Mesendoderm (in vitro differentiated cells): ENCODE measurements at regions not wholly inside any gene's neighbourhood (a gene's known extent, or its start where the extent isn't known, plus 50 kb on each side); places are given as distances from the start of the nearest gene placed in this dataset.
"Not testable (repeated sequence)": the region's sequence is repeated elsewhere in the genome, so short reads cannot be mapped to it uniquely, and the experiment has no call there.

Experiments used
- DNase-seq: peaks from one replicate; pipeline ENCODE4 v3.0.0; 2013
- H2AK5ac ChIP-seq: 2 replicates; pipeline ENCODE4 v1.6.1; 2013; ENCODE audit warnings: low read length, inconsistent platforms
- H2BK120ac ChIP-seq: 2 replicates; pipeline ENCODE4 v1.6.1; 2013; ENCODE audit warnings: low read depth, mild to moderate bottlenecking, low read length, moderate library complexity, mixed read lengths
- H2BK15ac ChIP-seq: replicated peaks from 2 replicates; pipeline ENCODE4 v1.6.1; 2013; ENCODE audit warnings: low read depth, mild to moderate bottlenecking, moderate library complexity
- H2BK5ac ChIP-seq: 2 replicates; pipeline ENCODE4 v1.6.1; 2013; ENCODE audit warnings: low read length, inconsistent platforms
- H3K18ac ChIP-seq: 2 replicates; pipeline ENCODE4 v1.6.1; 2013; ENCODE audit warnings: mild to moderate bottlenecking, low read length, mixed read lengths
- H3K23ac ChIP-seq: one replicate; pipeline ENCODE4 v1.6.1; 2013; ENCODE audit warnings: low read length
- H3K27ac ChIP-seq: 2 replicates; pipeline ENCODE4 v1.5.1; 2013; ENCODE audit warnings: low read depth, mild to moderate bottlenecking, inconsistent platforms, low read length, moderate library complexity
- H3K27me3 ChIP-seq: 2 replicates; pipeline ENCODE4 v1.6.1; 2013; ENCODE audit warnings: low read length, control low read depth, mild to moderate bottlenecking, inconsistent platforms; ENCODE audit not compliant: insufficient read depth, poor library complexity
- H3K36me3 ChIP-seq: 2 replicates; pipeline ENCODE4 v1.6.1; 2013; ENCODE audit warnings: low read length, inconsistent platforms; ENCODE audit not compliant: control insufficient read depth, insufficient read depth
- H3K4ac ChIP-seq: one replicate; pipeline ENCODE4 v1.6.1; 2013; ENCODE audit warnings: low read depth, mild to moderate bottlenecking, low read length, moderate library complexity
- H3K4me1 ChIP-seq: 2 replicates; pipeline ENCODE4 v1.6.1; 2013; ENCODE audit warnings: low read depth, low read length, inconsistent platforms; ENCODE audit not compliant: control insufficient read depth
- H3K4me2 ChIP-seq: 2 replicates; pipeline ENCODE4 v1.6.1; 2013; ENCODE audit warnings: low read length
- H3K4me3 ChIP-seq: 2 replicates; pipeline ENCODE4 v1.5.1; 2013; ENCODE audit warnings: mild to moderate bottlenecking, low read length
- H3K56ac ChIP-seq: one replicate; pipeline ENCODE4 v1.6.1; 2013; ENCODE audit warnings: low read length
- H3K79me1 ChIP-seq: 2 replicates; pipeline ENCODE4 v1.6.1; 2013; ENCODE audit warnings: low read length, inconsistent platforms
- H3K79me2 ChIP-seq: 2 replicates; pipeline ENCODE4 v1.6.1; 2013; ENCODE audit warnings: mild to moderate bottlenecking, low read length; ENCODE audit not compliant: control insufficient read depth, insufficient read depth
- H3K9ac ChIP-seq: 2 replicates; pipeline ENCODE4 v1.6.1; 2013; ENCODE audit warnings: low read length, inconsistent platforms
- H4K5ac ChIP-seq: one replicate; pipeline ENCODE4 v1.6.1; 2013; ENCODE audit warnings: low read length
- H4K8ac ChIP-seq: one replicate; pipeline ENCODE4 v1.6.1; 2013; ENCODE audit warnings: low read depth, mild to moderate bottlenecking, control low read depth, low read length, moderate library complexity
- WGBS: extraction: QIAGEN DNeasy Blood & Tissue Kit; methylation state at CpG from one replicate; pipeline ENCODE4 v1.1.7; 2013; ENCODE audit warnings: low lambda C conversion rate, missing lambda C conversion rate; ENCODE audit not compliant: insufficient coverage; ENCODE audit errors: extremely low coverage; 5-methylcytosine and 5-hydroxymethylcytosine counted together

DNA sequence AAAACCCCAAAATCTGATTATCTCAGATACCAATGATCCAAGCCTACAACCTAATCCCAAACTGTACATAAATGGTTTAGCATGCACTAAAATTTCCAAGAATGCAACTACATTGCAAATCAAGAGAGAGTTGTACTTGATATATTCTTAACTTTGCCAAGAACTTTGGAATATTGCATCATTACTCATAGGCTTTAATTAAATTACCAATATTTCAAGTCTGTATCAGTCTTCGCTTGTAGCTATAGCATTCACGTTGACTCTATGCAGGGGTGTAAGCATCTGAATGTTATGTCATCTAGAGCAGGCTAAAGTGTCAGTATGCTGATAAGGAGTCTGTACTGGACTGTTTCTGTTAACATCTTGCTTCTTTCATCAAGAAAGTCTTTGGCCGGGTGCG is 56.3 kb downstream of the FOXI3 start:
- Histone ChIP-seq H3K79me1 (no peaks in the 10 kb centered on the region), H3K36me3 (no peaks in the 10 kb centered on the region), H3K4ac (no peak overlapping the region), H3K27me3 (no peaks in the 10 kb centered on the region), H2AK5ac (no peak overlapping the region), H2BK15ac (no peak overlapping the region), H2BK120ac (no peak overlapping the region), H3K4me3 (no peak overlapping the region), H3K56ac (no peak overlapping the region), H3K23ac (no peak overlapping the region), H4K8ac (no peak overlapping the region), H3K27ac (no peak overlapping the region), H2BK5ac (no peak overlapping the region), H3K79me2 (no peaks in the 10 kb centered on the region), H3K9ac (no peak overlapping the region), H3K18ac (no peak overlapping the region), H3K4me1 (no peaks in the 10 kb centered on the region), H4K5ac (no peak overlapping the region), H3K4me2 (no peak overlapping the region)
- no CpG with 5 or more reads among the region's 4 CpGs for WGBS
- no peak for DNase-seq

DNA sequence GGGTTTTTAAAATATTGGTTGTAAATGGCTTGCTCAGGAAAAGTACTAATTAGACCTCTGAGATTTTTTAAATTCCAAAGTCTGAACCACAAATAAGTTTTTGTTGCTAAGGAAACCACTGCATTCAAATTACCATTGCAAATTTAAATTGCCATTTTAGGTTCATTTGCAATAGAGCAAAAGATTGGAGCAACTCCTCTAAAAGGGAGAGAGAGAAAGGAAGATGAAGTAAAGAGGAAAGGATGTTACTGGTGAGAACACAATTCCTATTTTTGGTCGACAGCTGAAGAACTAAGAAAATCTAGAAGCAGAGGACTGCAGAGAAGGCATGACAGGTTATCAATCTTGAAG is 74.9 kb downstream of the FOXI3 start:
- Histone ChIP-seq H3K27ac (no peak overlapping the region), H4K8ac (no peak overlapping the region), H3K4ac (no peak overlapping the region), H4K5ac (no peak overlapping the region), H3K27me3 (no peaks in the 10 kb centered on the region), H3K4me3 (no peak overlapping the region), H2BK5ac (no peak overlapping the region), H3K79me2 (no peaks in the 10 kb centered on the region), H3K79me1 (no peaks in the 10 kb centered on the region), H2AK5ac (no peak overlapping the region), H3K4me1 (no peaks in the 10 kb centered on the region), H3K23ac (no peak overlapping the region), H3K18ac (no peak overlapping the region), H3K36me3 (no peaks in the 10 kb centered on the region), H3K4me2 (no peak overlapping the region), H3K9ac (no peak overlapping the region), H3K56ac (no peak overlapping the region), H2BK15ac (no peak overlapping the region), H2BK120ac (no peak overlapping the region)
- DNase-seq: no peak
- WGBS: no CpG with 5 or more reads among the region's 1 CpG

DNA sequence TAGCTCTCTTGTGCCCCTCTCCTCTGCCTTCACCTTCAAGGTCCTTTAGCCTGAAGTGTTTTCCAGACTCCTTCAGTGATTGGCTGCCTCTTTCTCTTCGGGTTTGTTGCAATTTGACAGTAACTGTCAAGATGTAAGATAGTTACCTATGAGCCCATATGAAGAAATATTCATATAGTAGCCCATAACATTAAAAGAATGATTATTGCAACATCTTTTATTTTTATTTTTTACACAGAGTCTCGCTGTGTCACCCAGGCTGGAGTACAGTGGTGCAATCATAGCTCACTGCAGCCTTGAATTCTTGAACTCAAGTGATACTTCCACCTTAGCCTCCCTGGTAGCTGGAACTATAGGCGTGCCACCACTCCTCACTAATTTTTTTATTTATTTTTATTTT is 80.5 kb downstream of the FOXI3 start:
- Histone ChIP-seq H3K27me3 (no peaks in the 10 kb centered on the region), H4K5ac (no peak overlapping the region), H3K79me1 (no peaks in the 10 kb centered on the region), H3K4ac (no peak overlapping the region), H3K56ac (no peak overlapping the region), H3K9ac (no peak overlapping the region), H3K27ac (no peak overlapping the region), H2BK5ac (no peak overlapping the region), H3K4me3 (no peak overlapping the region), H2AK5ac (no peak overlapping the region), H3K23ac (no peak overlapping the region), H4K8ac (no peak overlapping the region), H2BK15ac (no peak overlapping the region), H3K36me3 (no peaks in the 10 kb centered on the region), H3K18ac (no peak overlapping the region), H3K79me2 (no peaks in the 10 kb centered on the region), H3K4me2 (no peak overlapping the region), H3K4me1 (no peaks in the 10 kb centered on the region), H2BK120ac (no peak overlapping the region)
- no peak for DNase-seq
- WGBS: no CpG with 5 or more reads among the region's 3 CpGs

DNA sequence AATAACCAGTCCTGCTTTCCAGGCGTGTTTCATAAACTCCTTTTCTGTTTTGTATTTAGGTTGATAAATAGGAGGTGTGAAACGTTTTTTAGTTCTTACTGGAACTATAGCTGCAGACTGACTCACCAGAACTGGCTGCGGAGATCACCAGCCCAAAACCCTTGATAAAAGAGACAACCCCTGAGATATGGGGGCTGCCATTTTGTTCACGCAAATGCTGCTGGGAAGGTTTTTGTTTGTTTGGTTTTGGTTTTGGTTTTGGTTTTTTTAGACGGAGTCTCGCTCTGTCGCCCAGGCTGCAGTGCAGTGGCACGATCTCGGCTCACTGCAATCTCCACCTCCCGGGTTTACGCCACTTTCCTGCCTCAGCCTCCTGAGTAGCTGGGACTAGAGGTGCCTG is 87.1 kb downstream of the FOXI3 start:
- not testable (repeated sequence) for H2BK15ac ChIP-seq, H3K4ac ChIP-seq, H3K27ac ChIP-seq, H3K56ac ChIP-seq, H3K27me3 ChIP-seq, H3K4me1 ChIP-seq, H2AK5ac ChIP-seq, H3K79me1 ChIP-seq, H3K18ac ChIP-seq, H3K23ac ChIP-seq, H4K8ac ChIP-seq, H2BK120ac ChIP-seq, H3K36me3 ChIP-seq, H3K9ac ChIP-seq, DNase-seq, H3K4me3 ChIP-seq, H2BK5ac ChIP-seq, H4K5ac ChIP-seq, H3K79me2 ChIP-seq, H3K4me2 ChIP-seq
- WGBS: no CpG with 5 or more reads among the region's 11 CpGs

DNA sequence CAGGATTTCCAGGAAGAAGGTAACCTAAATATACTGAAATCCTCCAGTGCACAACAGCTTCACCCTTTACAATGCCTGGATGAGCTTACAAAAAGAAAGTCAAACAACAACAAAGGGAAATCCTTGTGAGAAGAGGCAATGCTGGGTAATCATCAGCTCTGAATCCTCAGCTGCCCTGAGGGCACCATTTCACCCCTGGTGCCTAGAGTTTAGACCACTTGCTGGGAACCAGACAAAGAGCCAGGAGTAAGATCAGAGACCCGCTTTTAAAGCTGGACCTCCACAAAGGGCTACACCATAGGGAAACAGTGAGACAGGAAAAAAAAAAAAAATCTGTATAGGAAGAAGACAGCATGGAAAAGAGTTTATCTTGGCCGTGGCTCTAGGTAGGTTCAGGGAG is 97.0 kb downstream of the FOXI3 start:
- H3K4me3 ChIP-seq: no peak overlapping the region

DNA sequence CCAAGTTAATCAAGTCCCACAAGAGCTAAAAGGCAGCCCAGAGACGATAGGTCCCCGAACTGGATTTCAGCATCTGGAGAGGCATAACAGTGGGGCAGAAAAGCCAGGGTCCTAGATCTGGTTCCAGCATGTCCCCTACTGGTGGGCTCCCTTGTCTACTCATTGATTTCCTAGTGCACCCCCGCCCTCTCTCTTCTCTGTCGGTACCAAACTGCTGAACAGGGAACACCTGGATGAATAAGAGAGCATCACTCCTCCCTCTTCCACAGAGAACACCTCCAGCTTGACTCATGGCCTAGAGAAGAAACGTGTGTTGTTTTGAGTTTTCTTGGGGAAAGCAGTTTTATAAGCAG is 101.3 kb downstream of the FOXI3 start:
- Histone ChIP-seq H3K56ac (peak overlapping the region; percentile 62), H2AK5ac (no peak overlapping the region), H3K79me2 (no peaks in the 10 kb centered on the region), H3K4me2 (no peak overlapping the region), H2BK15ac (no peak overlapping the region), H4K8ac (no peak overlapping the region), H3K4me1 (peaks cover 3% of the 10 kb centered on the region), H3K27ac (no peak overlapping the region), H3K18ac (no peak overlapping the region), H3K9ac (no peak overlapping the region), H4K5ac (no peak overlapping the region), H3K36me3 (no peaks in the 10 kb centered on the region), H3K4me3 (no peak overlapping the region), H3K4ac (no peak overlapping the region), H3K27me3 (no peaks in the 10 kb centered on the region), H2BK120ac (no peak overlapping the region), H2BK5ac (no peak overlapping the region), H3K79me1 (no peaks in the 10 kb centered on the region), H3K23ac (no peak overlapping the region)
- WGBS: 100% methylated on average over 1 of the region's 5 CpGs
- no peak for DNase-seq

More for the DNA sequence above, 97.0 kb downstream of the FOXI3 start:
- WGBS: no CpG with 5 or more reads among the region's 2 CpGs
- no peaks in the 10 kb centered on the region for H3K79me2 ChIP-seq
- H3K4me1 ChIP-seq: peaks cover 3% of the 10 kb centered on the region
- peak; percentile 89 for DNase-seq
- no peak overlapping the region for H2BK15ac ChIP-seq
- H2BK5ac ChIP-seq: no peak overlapping the region
- H4K8ac ChIP-seq: no peak overlapping the region
- H3K4me2 ChIP-seq: no peak overlapping the region
- H3K56ac ChIP-seq: no peak overlapping the region
- no peak overlapping the region for H3K27ac ChIP-seq
- H3K79me1 ChIP-seq: no peaks in the 10 kb centered on the region
- H2AK5ac ChIP-seq: no peak overlapping the region
- H4K5ac ChIP-seq: no peak overlapping the region
- H3K23ac ChIP-seq: no peak overlapping the region
- no peaks in the 10 kb centered on the region for H3K27me3 ChIP-seq
- H2BK120ac ChIP-seq: no peak overlapping the region
- no peaks in the 10 kb centered on the region for H3K36me3 ChIP-seq
- no peak overlapping the region for H3K18ac ChIP-seq
- H3K9ac ChIP-seq: no peak overlapping the region
- H3K4ac ChIP-seq: no peak overlapping the region
